ENCODE measurements at regions not wholly inside any gene's neighbourhood (a gene's known extent, or its start where the extent isn't known, plus 50 kb on each side); places are given as distances from the start of the nearest gene placed in this dataset.
"Not testable (repeated sequence)": the region's sequence is repeated elsewhere in the genome, so short reads cannot be mapped to it uniquely, and the experiment has no call there.

- not testable (repeated sequence) for DNase-seq (ENCODE audit: low spot score)
These were observed 50.8 kb upstream of the GRIN2B start for GRCh38 chr12:14032191-14032590.

- no peak for DNase-seq (ENCODE audit: low spot score)
These were observed 62.4 kb upstream of the GRIN2B start for GRCh38 chr12:14043776-14044175.

GRCh38 chr12:14048941-14049545, 67.6 kb upstream of the GRIN2B start:
- no peak for DNase-seq (ENCODE audit: low spot score)

- DNase-seq (ENCODE audit: low spot score) = no peak
These were observed 76.5 kb upstream of the GRIN2B start for GRCh38 chr12:14057895-14058294.

- DNase-seq (ENCODE audit: low spot score) = no peak
These were observed 77.3 kb upstream of the GRIN2B start for GRCh38 chr12:14058717-14059116.

- no peak for DNase-seq (ENCODE audit: low spot score)
These were observed 78.1 kb upstream of the GRIN2B start for GRCh38 chr12:14059548-14059947.

GRCh38 chr12:14065616-14066015, 84.2 kb upstream of the GRIN2B start:
- DNase-seq (ENCODE audit: low spot score) = no peak

GRCh38 chr12:14066021-14066420, 84.6 kb upstream of the GRIN2B start:
- no peak for DNase-seq (ENCODE audit: low spot score)

GRCh38 chr12:14068961-14069360, 87.6 kb upstream of the GRIN2B start:
- no peak for DNase-seq (ENCODE audit: low spot score)

GRCh38 chr12:14071833-14072232, 90.4 kb upstream of the GRIN2B start:
- no peak for DNase-seq (ENCODE audit: low spot score)

GRCh38 chr12:14072987-14073386, 91.6 kb upstream of the GRIN2B start:
- no peak for DNase-seq (ENCODE audit: low spot score)

GRCh38 chr12:14075797-14076393, 94.5 kb upstream of the GRIN2B start:
- DNase-seq (ENCODE audit: low spot score) = no peak

GRCh38 chr12:14076538-14076937, 95.1 kb upstream of the GRIN2B start:
- no peak for DNase-seq (ENCODE audit: low spot score)

- DNase-seq (ENCODE audit: low spot score) = no peak
These were observed 105.4 kb upstream of the GRIN2B start for GRCh38 chr12:14086838-14087237.

- DNase-seq (ENCODE audit: low spot score) = no peak
These were observed 118.6 kb upstream of the GRIN2B start for GRCh38 chr12:14099994-14100393.

GRCh38 chr12:14101556-14101955, 120.2 kb upstream of the GRIN2B start:
- DNase-seq (ENCODE audit: low spot score) = not testable (repeated sequence)

GRCh38 chr12:14111230-14111865, 129.9 kb upstream of the GRIN2B start:
- DNase-seq (ENCODE audit: low spot score) = no peak

- DNase-seq (ENCODE audit: low spot score) = no peak
These were observed 131.6 kb upstream of the GRIN2B start for GRCh38 chr12:14113031-14113430.

- DNase-seq (ENCODE audit: low spot score) = no peak
These were observed 145.3 kb upstream of the GRIN2B start for GRCh38 chr12:14126692-14127091.

GRCh38 chr12:14129611-14130195, 148.3 kb upstream of the GRIN2B start:
- no peak for DNase-seq (ENCODE audit: low spot score)

GRCh38 chr12:14135996-14136395, 154.6 kb upstream of the GRIN2B start:
- no peak for DNase-seq (ENCODE audit: low spot score)

- no peak for DNase-seq (ENCODE audit: low spot score)
These were observed 157.1 kb upstream of the GRIN2B start for GRCh38 chr12:14138495-14138894.
